ENCODE measurements at regions not wholly inside any gene's neighbourhood (a gene's known extent, or its start where the extent isn't known, plus 50 kb on each side); places are given as distances from the start of the nearest gene placed in this dataset.

DNA sequence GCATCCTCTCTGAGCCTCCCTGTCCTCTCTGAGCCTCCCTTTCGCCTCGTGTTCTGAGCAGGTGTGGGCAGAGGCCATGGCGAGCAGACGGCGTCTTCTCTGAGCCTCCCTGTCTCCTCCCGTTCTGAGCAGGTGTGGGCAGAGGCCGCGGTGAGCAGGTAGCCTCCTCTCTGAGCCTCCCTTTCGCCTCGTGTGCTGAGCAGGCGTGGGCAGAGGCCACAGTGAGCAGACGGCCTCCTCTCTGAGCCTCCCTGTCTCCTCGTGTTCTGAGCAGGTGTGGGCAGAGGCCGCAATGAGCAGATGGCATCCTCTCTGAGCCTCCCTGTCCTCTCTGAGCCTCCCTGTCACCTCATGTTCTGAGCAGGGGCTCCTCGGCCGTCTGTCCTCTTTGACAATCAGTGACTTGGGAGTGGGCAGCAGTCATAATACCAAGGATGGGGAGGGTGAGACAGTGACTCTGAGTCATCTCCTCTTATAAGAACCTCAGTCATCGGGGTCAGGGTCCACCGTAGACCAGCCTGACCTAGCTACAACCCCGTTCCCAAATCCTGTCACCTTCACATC is 395.1 kb upstream of the SALL3 start:
- DNase-seq, result no peak
- Histone ChIP-seq H3K9me3 (no peaks in the 10 kb centered on the region), H3K4me1 (no peaks in the 10 kb centered on the region), H3K36me3 (no peaks in the 10 kb centered on the region), H3K27me3 (no peaks in the 10 kb centered on the region), H3K27ac (no peak overlapping the region), H3K4me3 (no peak overlapping the region)
- TF ChIP-seq, protein P1, sequence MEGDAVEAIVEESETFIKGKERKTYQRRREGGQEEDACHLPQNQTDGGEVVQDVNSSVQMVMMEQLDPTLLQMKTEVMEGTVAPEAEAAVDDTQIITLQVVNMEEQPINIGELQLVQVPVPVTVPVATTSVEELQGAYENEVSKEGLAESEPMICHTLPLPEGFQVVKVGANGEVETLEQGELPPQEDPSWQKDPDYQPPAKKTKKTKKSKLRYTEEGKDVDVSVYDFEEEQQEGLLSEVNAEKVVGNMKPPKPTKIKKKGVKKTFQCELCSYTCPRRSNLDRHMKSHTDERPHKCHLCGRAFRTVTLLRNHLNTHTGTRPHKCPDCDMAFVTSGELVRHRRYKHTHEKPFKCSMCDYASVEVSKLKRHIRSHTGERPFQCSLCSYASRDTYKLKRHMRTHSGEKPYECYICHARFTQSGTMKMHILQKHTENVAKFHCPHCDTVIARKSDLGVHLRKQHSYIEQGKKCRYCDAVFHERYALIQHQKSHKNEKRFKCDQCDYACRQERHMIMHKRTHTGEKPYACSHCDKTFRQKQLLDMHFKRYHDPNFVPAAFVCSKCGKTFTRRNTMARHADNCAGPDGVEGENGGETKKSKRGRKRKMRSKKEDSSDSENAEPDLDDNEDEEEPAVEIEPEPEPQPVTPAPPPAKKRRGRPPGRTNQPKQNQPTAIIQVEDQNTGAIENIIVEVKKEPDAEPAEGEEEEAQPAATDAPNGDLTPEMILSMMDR (IDR thresholded peaks at IDR 0.05), result no peak
- no peak for TF ChIP-seq POLR2A (IDR thresholded peaks at IDR 0.05)

DNA sequence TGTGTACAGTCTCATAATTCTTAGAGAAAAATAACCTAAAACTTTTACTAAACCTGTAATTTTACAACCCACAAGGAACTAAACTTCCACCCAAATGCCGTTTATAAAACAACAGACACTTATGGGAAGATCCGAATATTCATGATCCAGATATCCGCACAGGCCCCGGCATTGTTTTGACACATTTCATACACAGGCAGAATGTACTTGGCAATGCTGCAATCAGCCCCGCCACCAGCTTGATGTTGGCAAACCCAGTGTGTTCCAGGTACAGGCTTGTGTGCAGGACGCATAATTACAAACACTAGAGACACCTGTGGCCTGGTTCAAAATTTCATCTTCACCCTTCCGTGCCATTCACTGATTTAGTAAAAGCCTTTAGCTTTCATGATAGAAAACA is 393.0 kb upstream of the SALL3 start:
- Histone ChIP-seq H3K36me3 (no peaks in the 10 kb centered on the region), H3K27ac (no peak overlapping the region), H3K4me3 (no peak overlapping the region), H3K27me3 (no peaks in the 10 kb centered on the region), H3K4me1 (no peaks in the 10 kb centered on the region), H3K9me3 (no peaks in the 10 kb centered on the region)
- TF ChIP-seq POLR2A (IDR thresholded peaks at IDR 0.05), result no peak
- TF ChIP-seq, protein P1 (IDR thresholded peaks at IDR 0.05), result no peak
- DNase-seq, result no peak

DNA sequence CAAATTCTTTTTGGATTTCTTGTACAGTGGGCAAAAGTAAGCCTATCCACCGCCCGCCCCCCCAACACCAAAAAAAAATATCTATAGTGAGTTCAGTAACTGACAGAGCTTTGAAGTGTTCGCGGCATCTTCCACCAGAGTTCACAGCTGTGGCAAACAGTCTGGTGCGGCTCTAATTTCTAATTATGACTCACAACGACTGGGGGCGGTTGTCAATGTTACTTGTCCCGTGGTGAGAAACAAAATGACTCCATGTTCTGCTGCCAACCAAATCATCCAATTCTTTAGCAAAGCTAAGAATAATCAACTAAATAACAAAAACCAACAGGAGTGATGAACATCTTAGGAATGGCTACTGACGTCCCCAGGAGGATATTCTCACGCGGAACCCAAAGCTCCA is 392.5 kb upstream of the SALL3 start:
- TF ChIP-seq, protein P1 (IDR thresholded peaks at IDR 0.05), result no peak
- no peak for TF ChIP-seq POLR2A (IDR thresholded peaks at IDR 0.05)
- Histone ChIP-seq H3K27me3 (no peaks in the 10 kb centered on the region), H3K4me3 (no peak overlapping the region), H3K36me3 (no peaks in the 10 kb centered on the region), H3K9me3 (no peaks in the 10 kb centered on the region), H3K4me1 (no peaks in the 10 kb centered on the region), H3K27ac (no peak overlapping the region)
- DNase-seq, result no peak

DNA sequence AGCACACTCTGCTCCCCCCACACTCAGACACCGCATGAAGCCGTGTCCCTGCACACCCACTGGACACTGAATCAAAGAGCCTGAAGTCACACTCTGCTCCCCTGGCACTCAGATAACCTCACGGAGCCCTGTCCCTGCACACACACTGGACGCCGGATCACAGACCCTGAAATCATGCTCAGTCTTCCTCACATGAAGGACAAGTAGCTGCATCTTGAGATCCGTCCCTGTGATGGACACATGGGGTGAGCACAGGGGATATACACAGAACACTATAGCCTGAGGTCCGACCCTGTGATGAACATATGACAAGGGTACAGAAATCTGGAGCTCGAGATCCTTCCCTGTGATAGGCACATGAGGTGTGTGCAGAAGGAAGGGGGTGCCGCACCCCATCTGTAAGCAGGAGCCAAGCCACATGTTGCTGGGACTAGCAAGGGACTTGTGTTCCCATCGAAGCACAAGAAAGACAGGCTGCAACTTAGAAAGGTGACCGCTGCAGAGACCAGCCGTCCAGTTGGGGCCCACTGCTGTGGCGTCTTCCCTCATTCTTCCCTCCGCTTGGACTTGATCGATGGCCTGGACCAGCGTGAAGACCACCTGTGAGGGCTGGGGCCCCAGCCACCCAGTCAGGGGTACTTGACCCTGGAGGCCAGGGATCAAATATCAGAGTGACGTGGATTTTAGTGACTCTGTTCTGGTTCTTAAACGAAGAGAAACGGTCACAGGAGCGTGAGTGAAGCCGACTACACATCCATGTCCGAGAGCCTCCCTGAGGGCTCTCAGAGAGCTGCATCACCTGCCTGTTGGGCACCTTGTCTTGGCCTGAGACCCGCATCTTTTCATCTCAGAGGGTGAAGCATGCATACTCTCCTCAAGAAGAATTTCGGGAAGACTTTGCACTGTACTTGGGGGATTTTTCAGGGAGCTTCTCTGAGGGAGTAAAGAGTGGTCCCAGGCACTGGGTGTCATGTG is 391.7 kb upstream of the SALL3 start:
- TF ChIP-seq POLR2A (IDR thresholded peaks at IDR 0.05), result no peak
- TF ChIP-seq, protein P1 (IDR thresholded peaks at IDR 0.05), result no peak
- H3K4me3 ChIP-seq, result no peak overlapping the region
- H3K27ac ChIP-seq, result no peak overlapping the region
- no peaks in the 10 kb centered on the region for H3K27me3 ChIP-seq
- H3K36me3 ChIP-seq, result no peaks in the 10 kb centered on the region
- H3K4me1 ChIP-seq, result no peaks in the 10 kb centered on the region
- no peak for DNase-seq
- H3K9me3 ChIP-seq, result no peaks in the 10 kb centered on the region

DNA sequence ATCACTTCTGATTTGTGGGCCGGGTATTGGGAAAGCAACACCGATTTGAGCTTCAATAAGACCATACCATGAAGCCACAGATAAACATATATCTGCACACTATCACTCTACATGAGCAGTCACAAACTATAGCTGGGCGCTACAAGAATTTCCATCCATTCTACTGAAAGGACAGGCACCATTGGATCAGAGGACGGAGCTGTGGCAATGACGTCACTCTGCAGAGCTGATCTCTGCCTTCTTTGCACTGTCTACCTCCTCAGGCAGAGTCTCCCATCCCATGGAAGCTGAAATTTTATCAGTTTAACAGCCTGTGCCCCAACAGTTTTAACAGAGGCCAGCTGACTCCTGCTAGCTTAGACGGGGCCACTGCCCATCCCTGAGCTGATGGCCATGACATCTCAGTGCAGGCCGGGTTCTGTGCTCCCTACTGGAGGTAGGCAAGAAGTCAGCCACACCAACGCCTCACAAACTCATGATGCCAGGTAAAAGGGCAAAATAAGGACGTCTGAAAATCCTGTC is 389.6 kb upstream of the SALL3 start:
- H3K4me3 ChIP-seq, result no peak overlapping the region
- no peaks in the 10 kb centered on the region for H3K27me3 ChIP-seq
- peaks cover 0 to 2% (median 0%) of the 10 kb centered on the region in 4 donors for H3K9me3 ChIP-seq
- no peaks in the 10 kb centered on the region for H3K36me3 ChIP-seq
- no peak for TF ChIP-seq POLR2A (IDR thresholded peaks at IDR 0.05)
- TF ChIP-seq, protein P1 (IDR thresholded peaks at IDR 0.05), result no peak
- H3K27ac ChIP-seq, result no peak overlapping the region
- no peaks in the 10 kb centered on the region for H3K4me1 ChIP-seq
- DNase-seq, result no peak
